Left ventricle myocardium inferior (tissue), 1 donor: ENCODE measurements at regions not wholly inside any gene's neighbourhood (a gene's known extent, or its start where the extent isn't known, plus 50 kb on each side); places are given as distances from the start of the nearest gene placed in this dataset.
"Not testable (repeated sequence)": the region's sequence is repeated elsewhere in the genome, so short reads cannot be mapped to it uniquely, and the experiment has no call there.

Experiments
- DNase-seq: peaks from one replicate; pipeline ENCODE4 v3.0.0-alpha.2; 2020
- H3K27ac ChIP-seq: fragments of 200-600 bp; replicated peaks from 2 replicates; pipeline ENCODE4 v1.8.0; 2021
- H3K27me3 ChIP-seq: fragments of 200-600 bp; 2 replicates; pipeline ENCODE4 v1.8.0; 2021; ENCODE audit warnings: low read depth
- H3K36me3 ChIP-seq: fragments of 200-600 bp; 2 replicates; pipeline ENCODE4 v1.8.0; 2021
- H3K4me1 ChIP-seq: fragments of 200-600 bp; 2 replicates; pipeline ENCODE4 v1.8.0; 2021
- H3K4me3 ChIP-seq: fragments of 200-600 bp; 2 replicates; pipeline ENCODE4 v1.8.0; 2021; ENCODE audit warnings: mild to moderate bottlenecking, moderate library complexity
- H3K9me3 ChIP-seq: fragments of 200-600 bp; replicated peaks from 2 replicates; pipeline ENCODE4 v1.8.0; 2021
- intact Hi-C: fragments of 100-400 bp; cut with micrococcal nuclease; formaldehyde crosslinking; loops from one replicate; pipeline ENCODE4 v1.11.0; 2022
- TF ChIP-seq, protein P1 (sequence below): fragments of 200-600 bp; IDR thresholded peaks from 2 replicates; pipeline ENCODE4 v1.8.0; 2021; ENCODE audit warnings: antibody characterized with exemption, mild to moderate bottlenecking, borderline replicate concordance
- donor health status: DM: no; HTN: yes; CAD: no; lungs with severe emphysema.

GRCh38 chr11:54927704-54928103, 221.1 kb downstream of the OR4A5 start:
- Histone ChIP-seq H3K36me3 (no peaks in the 10 kb centered on the region), H3K4me1 (no peaks in the 10 kb centered on the region), H3K27ac (no peak overlapping the region), H3K9me3 (peaks cover 100% of the 10 kb centered on the region), H3K27me3 (no peaks in the 10 kb centered on the region), H3K4me3 (no peak overlapping the region)
- TF ChIP-seq, protein P1, sequence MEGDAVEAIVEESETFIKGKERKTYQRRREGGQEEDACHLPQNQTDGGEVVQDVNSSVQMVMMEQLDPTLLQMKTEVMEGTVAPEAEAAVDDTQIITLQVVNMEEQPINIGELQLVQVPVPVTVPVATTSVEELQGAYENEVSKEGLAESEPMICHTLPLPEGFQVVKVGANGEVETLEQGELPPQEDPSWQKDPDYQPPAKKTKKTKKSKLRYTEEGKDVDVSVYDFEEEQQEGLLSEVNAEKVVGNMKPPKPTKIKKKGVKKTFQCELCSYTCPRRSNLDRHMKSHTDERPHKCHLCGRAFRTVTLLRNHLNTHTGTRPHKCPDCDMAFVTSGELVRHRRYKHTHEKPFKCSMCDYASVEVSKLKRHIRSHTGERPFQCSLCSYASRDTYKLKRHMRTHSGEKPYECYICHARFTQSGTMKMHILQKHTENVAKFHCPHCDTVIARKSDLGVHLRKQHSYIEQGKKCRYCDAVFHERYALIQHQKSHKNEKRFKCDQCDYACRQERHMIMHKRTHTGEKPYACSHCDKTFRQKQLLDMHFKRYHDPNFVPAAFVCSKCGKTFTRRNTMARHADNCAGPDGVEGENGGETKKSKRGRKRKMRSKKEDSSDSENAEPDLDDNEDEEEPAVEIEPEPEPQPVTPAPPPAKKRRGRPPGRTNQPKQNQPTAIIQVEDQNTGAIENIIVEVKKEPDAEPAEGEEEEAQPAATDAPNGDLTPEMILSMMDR, result no peak
- DNase-seq, result no peak
- intact Hi-C loops, result no loop called here

DNA sequence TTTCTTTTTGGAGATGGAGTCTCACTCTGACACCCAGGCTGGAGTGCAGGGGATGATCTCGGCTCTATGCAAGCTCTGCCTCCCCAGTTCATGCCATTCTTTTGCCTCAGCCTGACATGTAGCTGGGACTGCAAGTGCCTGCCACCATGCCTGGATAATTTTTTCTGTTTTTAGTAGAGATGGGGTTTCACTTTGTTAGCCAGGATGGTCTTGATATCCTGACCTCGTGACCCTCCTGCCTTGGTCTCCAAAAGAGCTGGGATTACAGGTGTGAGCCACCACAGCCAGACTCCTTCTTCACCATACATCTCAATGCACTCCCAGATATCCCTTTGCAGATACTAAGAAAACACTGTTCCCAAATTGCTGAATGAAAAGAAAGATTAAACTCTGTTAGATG, 224.3 kb downstream of the OR4A5 start:
- Histone ChIP-seq H3K4me3 (no peak overlapping the region), H3K9me3 (peaks cover 100% of the 10 kb centered on the region), H3K4me1 (no peaks in the 10 kb centered on the region), H3K27me3 (no peaks in the 10 kb centered on the region), H3K27ac (no peak overlapping the region), H3K36me3 (no peaks in the 10 kb centered on the region)
- intact Hi-C loops, result loop anchor here (10.0 kb wide), 1 partner anchor 46 kb away; no protein-coding TSS in a partner anchor
- no peak for DNase-seq
- TF ChIP-seq, protein P1, result no peak

DNA sequence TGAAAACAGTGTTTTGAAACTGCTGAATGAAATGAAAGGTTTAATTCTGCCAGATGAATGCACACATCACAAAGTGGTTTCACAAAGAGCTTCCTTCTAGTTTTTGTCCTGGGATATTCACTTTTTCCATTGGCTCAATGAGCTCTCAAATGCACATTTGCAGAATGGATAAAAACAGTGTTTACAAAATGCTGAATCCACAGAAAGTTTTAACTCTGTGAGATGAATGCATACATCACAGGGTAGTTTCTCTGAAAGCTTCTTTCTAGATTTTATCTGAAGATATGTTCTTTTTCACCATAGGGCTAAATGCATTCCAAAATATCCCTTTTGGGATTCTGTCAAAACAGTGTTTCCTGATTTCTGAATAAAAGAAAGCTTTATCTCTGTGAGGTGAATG, 237.6 kb downstream of the OR4A5 start:
- H3K4me3 ChIP-seq, result no peak overlapping the region
- intact Hi-C loops, result no loop called here
- H3K27me3 ChIP-seq, result no peaks in the 10 kb centered on the region
- TF ChIP-seq, protein P1, result no peak
- H3K4me1 ChIP-seq, result no peaks in the 10 kb centered on the region
- peaks cover 77% of the 10 kb centered on the region for H3K9me3 ChIP-seq
- no peak for DNase-seq
- no peaks in the 10 kb centered on the region for H3K36me3 ChIP-seq
- H3K27ac ChIP-seq, result no peak overlapping the region

- no peak for DNase-seq
- TF ChIP-seq, protein P1, result no peak
- H3K9me3 ChIP-seq, result peaks cover 55% of the 10 kb centered on the region
- H3K27ac ChIP-seq, result no peak overlapping the region
- H3K27me3 ChIP-seq, result no peaks in the 10 kb centered on the region
- no peaks in the 10 kb centered on the region for H3K36me3 ChIP-seq
- intact Hi-C loops, result no loop called here
- no peaks in the 10 kb centered on the region for H3K4me1 ChIP-seq
- no peak overlapping the region for H3K4me3 ChIP-seq
Observed at GRCh38 chr11:54946424-54946823, 239.8 kb downstream of the OR4A5 start.

DNA sequence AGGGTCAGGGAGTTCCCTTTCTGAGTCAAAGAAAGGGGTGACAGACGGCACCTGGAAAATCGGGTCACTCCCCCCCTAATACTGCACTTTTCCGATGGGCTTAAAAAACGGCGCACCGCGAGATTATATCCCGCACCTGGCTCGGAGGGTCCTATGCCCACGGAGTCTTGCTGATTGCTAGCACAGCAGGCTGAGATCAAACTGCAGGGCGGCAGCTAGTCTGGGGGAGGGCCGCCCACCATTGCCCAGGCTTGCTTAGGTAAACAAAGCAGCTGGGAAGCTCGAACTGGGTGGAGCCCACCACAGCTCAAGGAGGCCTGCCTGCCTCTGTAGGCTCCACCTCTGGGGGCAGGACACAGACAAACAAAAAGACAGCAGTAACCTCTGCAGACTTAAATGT, 240.5 kb downstream of the OR4A5 start:
- H3K4me3 ChIP-seq, H3K36me3 ChIP-seq, H3K27me3 ChIP-seq, H3K27ac ChIP-seq, H3K4me1 ChIP-seq, DNase-seq, intact Hi-C loops: not testable (repeated sequence)
- peaks cover 48% of the 10 kb centered on the region for H3K9me3 ChIP-seq

DNA sequence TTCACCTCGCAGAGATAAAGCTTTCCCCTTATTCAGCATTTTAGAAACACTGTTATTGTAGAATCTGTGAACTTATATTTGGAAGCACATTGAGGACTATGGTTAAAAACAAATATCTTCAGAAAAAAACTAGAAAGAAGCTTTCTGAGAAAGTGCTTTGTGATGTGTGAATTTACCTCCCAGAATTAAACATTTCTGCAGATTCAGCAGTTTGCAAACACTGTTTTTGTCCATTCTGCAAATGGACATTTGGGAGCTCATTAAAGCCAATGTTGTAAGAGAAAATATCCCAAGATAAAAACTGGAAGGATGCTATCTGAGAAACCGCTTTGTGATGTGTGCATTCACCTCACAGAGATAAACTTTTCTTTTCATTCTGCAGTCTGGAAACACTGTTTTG, 272.7 kb downstream of the OR4A5 start:
- Histone ChIP-seq H3K27ac (no peak overlapping the region), H3K36me3 (no peaks in the 10 kb centered on the region), H3K9me3 (peaks cover 100% of the 10 kb centered on the region), H3K4me3 (no peak overlapping the region), H3K4me1 (no peaks in the 10 kb centered on the region), H3K27me3 (no peaks in the 10 kb centered on the region)
- TF ChIP-seq, protein P1, result no peak
- DNase-seq, result no peak
- intact Hi-C loops, result no loop called here
